GM20000 (cell line): ENCODE measurements at regions not wholly inside any gene's neighbourhood (a gene's known extent, or its start where the extent isn't known, plus 50 kb on each side); places are given as distances from the start of the nearest gene placed in this dataset.

ENCODE experiments used
- DNase-seq: peaks from one replicate; pipeline ENCODE4 v3.0.0; 2012; ENCODE audit warnings: low spot score
- TF ChIP-seq, protein P1 (sequence below): IDR thresholded peaks from 2 replicates; pipeline ENCODE4 v1.5.1; 2012; ENCODE audit warnings: mild to moderate bottlenecking, control low read depth; ENCODE audit errors: extremely low read depth, missing control alignments

GRCh38 chr2:65746931-65747675 is 314.7 kb upstream of the SPRED2 start:
- TF ChIP-seq, protein P1, sequence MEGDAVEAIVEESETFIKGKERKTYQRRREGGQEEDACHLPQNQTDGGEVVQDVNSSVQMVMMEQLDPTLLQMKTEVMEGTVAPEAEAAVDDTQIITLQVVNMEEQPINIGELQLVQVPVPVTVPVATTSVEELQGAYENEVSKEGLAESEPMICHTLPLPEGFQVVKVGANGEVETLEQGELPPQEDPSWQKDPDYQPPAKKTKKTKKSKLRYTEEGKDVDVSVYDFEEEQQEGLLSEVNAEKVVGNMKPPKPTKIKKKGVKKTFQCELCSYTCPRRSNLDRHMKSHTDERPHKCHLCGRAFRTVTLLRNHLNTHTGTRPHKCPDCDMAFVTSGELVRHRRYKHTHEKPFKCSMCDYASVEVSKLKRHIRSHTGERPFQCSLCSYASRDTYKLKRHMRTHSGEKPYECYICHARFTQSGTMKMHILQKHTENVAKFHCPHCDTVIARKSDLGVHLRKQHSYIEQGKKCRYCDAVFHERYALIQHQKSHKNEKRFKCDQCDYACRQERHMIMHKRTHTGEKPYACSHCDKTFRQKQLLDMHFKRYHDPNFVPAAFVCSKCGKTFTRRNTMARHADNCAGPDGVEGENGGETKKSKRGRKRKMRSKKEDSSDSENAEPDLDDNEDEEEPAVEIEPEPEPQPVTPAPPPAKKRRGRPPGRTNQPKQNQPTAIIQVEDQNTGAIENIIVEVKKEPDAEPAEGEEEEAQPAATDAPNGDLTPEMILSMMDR, result no peak
- no peak for DNase-seq

DNA sequence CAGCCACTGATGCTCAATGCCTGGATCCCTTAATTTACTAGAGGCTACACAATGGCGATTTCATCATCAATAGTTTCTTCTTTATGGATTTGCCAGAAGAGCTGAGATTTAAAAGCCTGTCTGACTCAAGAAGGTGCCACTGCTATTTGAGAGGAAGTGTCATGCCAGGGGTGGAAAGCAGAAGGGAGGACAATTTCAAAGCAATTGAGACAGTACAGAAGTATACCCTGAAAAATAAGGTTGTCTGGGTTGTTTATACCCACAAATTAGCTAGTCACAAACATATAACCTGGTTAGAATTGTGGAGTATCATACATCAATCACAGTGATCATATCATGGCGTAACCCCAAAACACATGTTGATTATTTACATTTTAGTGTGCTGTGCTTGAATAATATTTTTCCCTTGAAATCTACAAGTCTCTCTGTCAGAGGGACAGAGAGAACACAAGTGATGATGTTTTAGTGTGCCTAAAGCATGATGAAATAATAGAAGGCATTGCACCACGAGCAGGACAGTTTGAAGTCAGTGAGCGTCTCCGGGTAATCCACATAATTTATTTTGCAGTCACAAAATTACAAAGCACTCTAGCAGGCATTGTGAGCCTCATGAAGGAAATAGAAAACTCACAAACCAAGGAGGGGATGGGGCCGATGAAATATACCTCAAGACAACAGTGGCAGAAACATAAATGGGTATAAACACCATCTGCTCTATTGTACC is 312.2 kb upstream of the SPRED2 start:
- no peak for DNase-seq
- TF ChIP-seq, protein P1, result no peak

DNA sequence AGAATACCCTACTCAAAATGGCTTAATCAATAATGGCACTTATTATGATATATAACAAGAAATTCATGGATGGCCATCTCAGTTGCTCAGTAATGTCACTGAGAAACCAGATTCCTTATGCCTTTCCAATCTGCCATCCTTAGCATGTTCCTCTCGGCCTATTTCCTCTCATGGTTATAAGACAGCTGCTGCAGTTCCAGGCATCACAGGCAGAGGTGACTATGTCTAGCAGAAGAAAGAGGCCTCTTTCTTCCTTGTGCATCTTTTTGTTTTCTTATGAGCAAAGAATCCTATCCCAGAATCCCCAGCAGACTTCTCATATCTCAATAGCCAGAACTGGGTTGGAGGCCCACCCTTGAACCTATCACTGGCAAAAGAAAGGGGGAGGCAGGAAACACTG is 310.6 kb upstream of the SPRED2 start:
- TF ChIP-seq, protein P1, result no peak
- DNase-seq, result no peak

DNA sequence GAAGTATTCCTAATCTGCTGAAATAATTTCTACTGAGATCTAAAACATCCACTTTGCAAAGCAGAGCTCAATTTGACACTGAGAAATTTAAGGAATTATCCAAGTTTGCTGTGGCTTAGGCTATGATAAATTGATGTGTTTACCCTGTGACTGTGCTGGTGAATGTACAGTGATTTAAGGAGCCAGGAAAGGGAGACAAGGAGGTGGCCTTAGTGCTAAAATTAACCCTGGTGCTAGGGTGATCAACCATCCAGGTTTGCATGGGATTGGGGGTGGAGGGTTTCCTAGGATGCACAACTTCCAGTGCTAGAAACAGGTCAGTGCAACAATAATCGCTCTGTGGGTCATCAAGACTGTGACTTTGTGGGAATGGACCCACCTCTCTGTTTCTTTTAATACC is 307.5 kb upstream of the SPRED2 start:
- DNase-seq, result no peak
- TF ChIP-seq, protein P1, result no peak

DNA sequence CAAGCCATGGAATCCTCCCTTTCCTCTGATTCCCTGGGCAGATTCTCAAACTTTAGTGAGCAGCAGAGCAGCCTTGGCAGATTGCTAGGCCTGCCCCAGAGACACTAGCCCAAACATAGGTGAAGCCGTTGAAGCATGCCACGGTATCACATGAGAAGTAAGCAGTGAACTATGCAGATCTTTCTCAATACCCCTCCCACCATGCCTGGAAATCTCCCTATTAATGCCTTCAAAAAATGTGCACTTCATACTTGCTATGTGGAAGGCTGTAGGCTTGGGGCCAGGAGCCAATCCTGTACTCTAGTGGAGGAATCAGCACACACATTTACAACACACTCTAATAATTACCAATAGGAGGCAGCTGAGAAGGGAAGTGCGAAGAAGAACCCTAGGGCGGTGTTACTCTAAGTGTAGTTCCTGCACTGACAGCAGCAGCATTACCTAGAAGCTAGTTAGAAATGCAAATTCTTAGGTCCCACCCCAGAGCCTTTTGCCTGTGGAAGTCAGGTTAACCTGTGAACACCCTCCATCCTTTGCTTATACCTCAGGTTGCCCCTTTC is 305.1 kb upstream of the SPRED2 start:
- DNase-seq, result no peak
- TF ChIP-seq, protein P1, result no peak

- no peak for DNase-seq
- TF ChIP-seq, protein P1, result no peak
Observed at GRCh38 chr2:65731476-65731875, 299.1 kb upstream of the SPRED2 start.

GRCh38 chr2:65730186-65730585 is 297.8 kb upstream of the SPRED2 start:
- no peak for DNase-seq
- TF ChIP-seq, protein P1, result no peak
